ENCODE measurements at regions not wholly inside any gene's neighbourhood (a gene's known extent, or its start where the extent isn't known, plus 50 kb on each side); places are given as distances from the start of the nearest gene placed in this dataset.

GRCh38 chr3:105285653-105286241, 81.0 kb upstream of the ALCAM start:
- Histone ChIP-seq H3K4me2 (ENCODE audit: control insufficient read depth, insufficient read depth) (no peak overlapping the region), H3K27me3 (replicated peaks in 1 of 2; ENCODE audit: control insufficient read depth in 2 of 2, insufficient read depth in 2 of 2, low read length in 1 of 2) (no peaks in the 10 kb centered on the region; a peak in 1 of 4 replicates), H3K27ac (ENCODE audit: control insufficient read depth, insufficient read depth) (no peak overlapping the region), H3K9me3 (replicated peaks; ENCODE audit: control insufficient read depth, insufficient read depth, low read length) (no peaks in the 10 kb centered on the region), H3K36me3 (ENCODE audit: control insufficient read depth in 2 of 2, insufficient read depth in 2 of 2, low read length in 1 of 2) (no peaks in the 10 kb centered on the region), H3K9ac (ENCODE audit: control insufficient read depth, insufficient read depth, low read length) (no peak overlapping the region), H3K4me3 (no peak overlapping the region), H3K79me2 (ENCODE audit: control insufficient read depth, insufficient read depth, low read length) (no peaks in the 10 kb centered on the region), H4K20me1 (ENCODE audit: control insufficient read depth, insufficient read depth) (no peaks in the 10 kb centered on the region), H3K4me1 (ENCODE audit: control insufficient read depth, insufficient read depth, low read length) (no peaks in the 10 kb centered on the region), H2AFZ (ENCODE audit: control insufficient read depth, low read depth, low read length) (no peak overlapping the region)
- no TSS peak for BruUV-seq (replicated peaks)
- WGBS (ENCODE audit: insufficient coverage, insufficient replicate concordance, low lambda C conversion rate, missing lambda C conversion rate) = 0% methylated on average over 1 of the region's 1 CpG
- no peak for DNase-seq (ENCODE audit: low read depth, low spot score)
- intact Hi-C loops (cut with micrococcal nuclease; ENCODE audit: unreplicated experiment) = no loop called here
- in situ Hi-C loops (cut with MboI) = no loop called here
- ChIA-PET POLR2A (no interaction called here), RAD21 (ENCODE audit: unreplicated experiment) (no interaction called here), CTCF (no interaction called here), SMC1A (ENCODE audit: uncharacterized antibody, unreplicated experiment) (no interaction called here)
- FAIRE-seq = no peak
- ATAC-seq = no peak
- TF ChIP-seq FOS (IDR thresholded peaks at IDR 0.05; ENCODE audit: borderline replicate concordance, extremely low read depth, insufficient read length) = no peak
- TF ChIP-seq, protein P1, sequence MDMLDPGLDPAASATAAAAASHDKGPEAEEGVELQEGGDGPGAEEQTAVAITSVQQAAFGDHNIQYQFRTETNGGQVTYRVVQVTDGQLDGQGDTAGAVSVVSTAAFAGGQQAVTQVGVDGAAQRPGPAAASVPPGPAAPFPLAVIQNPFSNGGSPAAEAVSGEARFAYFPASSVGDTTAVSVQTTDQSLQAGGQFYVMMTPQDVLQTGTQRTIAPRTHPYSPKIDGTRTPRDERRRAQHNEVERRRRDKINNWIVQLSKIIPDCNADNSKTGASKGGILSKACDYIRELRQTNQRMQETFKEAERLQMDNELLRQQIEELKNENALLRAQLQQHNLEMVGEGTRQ (IDR thresholded peaks at IDR 0.05; ENCODE audit: borderline replicate concordance, low read depth, low read length) = no peak
- TF ChIP-seq, protein P2, sequence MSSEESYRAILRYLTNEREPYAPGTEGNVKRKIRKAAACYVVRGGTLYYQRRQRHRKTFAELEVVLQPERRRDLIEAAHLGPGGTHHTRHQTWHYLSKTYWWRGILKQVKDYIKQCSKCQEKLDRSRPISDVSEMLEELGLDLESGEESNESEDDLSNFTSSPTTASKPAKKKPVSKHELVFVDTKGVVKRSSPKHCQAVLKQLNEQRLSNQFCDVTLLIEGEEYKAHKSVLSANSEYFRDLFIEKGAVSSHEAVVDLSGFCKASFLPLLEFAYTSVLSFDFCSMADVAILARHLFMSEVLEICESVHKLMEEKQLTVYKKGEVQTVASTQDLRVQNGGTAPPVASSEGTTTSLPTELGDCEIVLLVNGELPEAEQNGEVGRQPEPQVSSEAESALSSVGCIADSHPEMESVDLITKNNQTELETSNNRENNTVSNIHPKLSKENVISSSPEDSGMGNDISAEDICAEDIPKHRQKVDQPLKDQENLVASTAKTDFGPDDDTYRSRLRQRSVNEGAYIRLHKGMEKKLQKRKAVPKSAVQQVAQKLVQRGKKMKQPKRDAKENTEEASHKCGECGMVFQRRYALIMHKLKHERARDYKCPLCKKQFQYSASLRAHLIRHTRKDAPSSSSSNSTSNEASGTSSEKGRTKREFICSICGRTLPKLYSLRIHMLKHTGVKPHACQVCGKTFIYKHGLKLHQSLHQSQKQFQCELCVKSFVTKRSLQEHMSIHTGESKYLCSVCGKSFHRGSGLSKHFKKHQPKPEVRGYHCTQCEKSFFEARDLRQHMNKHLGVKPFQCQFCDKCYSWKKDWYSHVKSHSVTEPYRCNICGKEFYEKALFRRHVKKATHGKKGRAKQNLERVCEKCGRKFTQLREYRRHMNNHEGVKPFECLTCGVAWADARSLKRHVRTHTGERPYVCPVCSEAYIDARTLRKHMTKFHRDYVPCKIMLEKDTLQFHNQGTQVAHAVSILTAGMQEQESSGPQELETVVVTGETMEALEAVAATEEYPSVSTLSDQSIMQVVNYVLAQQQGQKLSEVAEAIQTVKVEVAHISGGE (CRISPR knock-in tag; IDR thresholded peaks at IDR 0.05) = no peak
- TF ChIP-seq RFX5 (IDR thresholded peaks at IDR 0.05; ENCODE audit: low read depth, low read length) = no peak
- no peak for TF ChIP-seq RAD21 (IDR thresholded peaks at IDR 0.05; ENCODE audit: insufficient read depth, low read depth, low read length)
- no peak for TF ChIP-seq NR2C1 (IDR thresholded peaks at IDR 0.05)
- TF ChIP-seq ZNF207 (IDR thresholded peaks at IDR 0.05; ENCODE audit: borderline replicate concordance) = no peak
- TF ChIP-seq GABPA (IDR thresholded peaks at IDR 0.05; ENCODE audit: low read depth) = no peak
- TF ChIP-seq, protein P3, sequence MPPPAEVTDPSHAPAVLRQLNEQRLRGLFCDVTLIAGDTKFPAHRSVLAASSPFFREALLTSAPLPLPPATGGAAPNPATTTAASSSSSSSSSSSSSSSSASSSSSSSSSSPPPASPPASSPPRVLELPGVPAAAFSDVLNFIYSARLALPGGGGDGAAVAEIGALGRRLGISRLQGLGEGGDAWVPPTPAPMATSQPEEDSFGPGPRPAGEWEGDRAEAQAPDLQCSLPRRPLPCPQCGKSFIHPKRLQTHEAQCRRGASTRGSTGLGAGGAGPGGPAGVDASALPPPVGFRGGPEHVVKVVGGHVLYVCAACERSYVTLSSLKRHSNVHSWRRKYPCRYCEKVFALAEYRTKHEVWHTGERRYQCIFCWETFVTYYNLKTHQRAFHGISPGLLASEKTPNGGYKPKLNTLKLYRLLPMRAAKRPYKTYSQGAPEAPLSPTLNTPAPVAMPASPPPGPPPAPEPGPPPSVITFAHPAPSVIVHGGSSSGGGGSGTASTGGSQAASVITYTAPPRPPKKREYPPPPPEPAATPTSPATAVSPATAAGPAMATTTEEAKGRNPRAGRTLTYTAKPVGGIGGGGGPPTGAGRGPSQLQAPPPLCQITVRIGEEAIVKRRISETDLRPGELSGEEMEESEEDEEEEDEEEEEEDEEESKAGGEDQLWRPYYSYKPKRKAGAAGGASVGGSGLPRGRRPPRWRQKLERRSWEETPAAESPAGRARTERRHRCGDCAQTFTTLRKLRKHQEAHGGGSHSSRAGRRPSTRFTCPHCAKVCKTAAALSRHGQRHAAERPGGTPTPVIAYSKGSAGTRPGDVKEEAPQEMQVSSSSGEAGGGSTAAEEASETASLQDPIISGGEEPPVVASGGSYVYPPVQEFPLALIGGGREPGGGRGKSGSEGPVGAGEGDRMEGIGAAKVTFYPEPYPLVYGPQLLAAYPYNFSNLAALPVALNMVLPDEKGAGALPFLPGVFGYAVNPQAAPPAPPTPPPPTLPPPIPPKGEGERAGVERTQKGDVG (CRISPR knock-in tag; IDR thresholded peaks at IDR 0.05) = no peak
- no peak for TF ChIP-seq NFYA (IDR thresholded peaks at IDR 0.05; ENCODE audit: borderline replicate concordance, low read depth, low read length)
- TF ChIP-seq ATF2 (IDR thresholded peaks at IDR 0.05; ENCODE audit: low read length) = no peak
- TF ChIP-seq SUZ12 (IDR thresholded peaks at IDR 0.05; ENCODE audit: unreplicated experiment) = no peak
- TF ChIP-seq RB1 (IDR thresholded peaks at IDR 0.05; ENCODE audit: borderline replicate concordance) = no peak
- no peak for TF ChIP-seq MYC (IDR thresholded peaks at IDR 0.05; ENCODE audit: insufficient read depth, insufficient read length, insufficient replicate concordance, low read length, severe bottlenecking)
